Mesothelial cell of epicardium (in vitro differentiated cells): ENCODE measurements at regions not wholly inside any gene's neighbourhood (a gene's known extent, or its start where the extent isn't known, plus 50 kb on each side); places are given as distances from the start of the nearest gene placed in this dataset.

Experiments
- DNase-seq, 2 experiments: peaks; one replicate each; pipeline ENCODE4 v3.0.0; 2021; ENCODE audit warnings: low spot score in 2 of 2; ENCODE audit not compliant: unreplicated experiment in 2 of 2
- H3K27ac Mint-ChIP-seq: 2 replicates; pipeline ENCODE4 v1.8.0; 2021; ENCODE audit warnings: mixed read lengths
- H3K27me3 Mint-ChIP-seq: 2 replicates; pipeline ENCODE4 v1.8.0; 2021; ENCODE audit warnings: low read depth, mixed read lengths
- H3K36me3 Mint-ChIP-seq: 2 replicates; pipeline ENCODE4 v1.8.0; 2021; ENCODE audit warnings: mixed read lengths
- H3K4me1 Mint-ChIP-seq: 2 replicates; pipeline ENCODE4 v1.8.0; 2021; ENCODE audit warnings: mixed read lengths
- H3K4me3 Mint-ChIP-seq: 2 replicates; pipeline ENCODE4 v1.8.0; 2021; ENCODE audit warnings: mild to moderate bottlenecking, moderate library complexity, mixed read lengths
- H3K9me3 Mint-ChIP-seq: 2 replicates; pipeline ENCODE4 v1.8.0; 2021; ENCODE audit warnings: mixed read lengths
- TF ChIP-seq, protein P1 (sequence below): fragments of 200-600 bp; sonication (generic); IDR thresholded peaks from one replicate; pipeline ENCODE4 v1.5.0; 2021; ENCODE audit warnings: antibody characterized with exemption; ENCODE audit not compliant: unreplicated experiment

DNA sequence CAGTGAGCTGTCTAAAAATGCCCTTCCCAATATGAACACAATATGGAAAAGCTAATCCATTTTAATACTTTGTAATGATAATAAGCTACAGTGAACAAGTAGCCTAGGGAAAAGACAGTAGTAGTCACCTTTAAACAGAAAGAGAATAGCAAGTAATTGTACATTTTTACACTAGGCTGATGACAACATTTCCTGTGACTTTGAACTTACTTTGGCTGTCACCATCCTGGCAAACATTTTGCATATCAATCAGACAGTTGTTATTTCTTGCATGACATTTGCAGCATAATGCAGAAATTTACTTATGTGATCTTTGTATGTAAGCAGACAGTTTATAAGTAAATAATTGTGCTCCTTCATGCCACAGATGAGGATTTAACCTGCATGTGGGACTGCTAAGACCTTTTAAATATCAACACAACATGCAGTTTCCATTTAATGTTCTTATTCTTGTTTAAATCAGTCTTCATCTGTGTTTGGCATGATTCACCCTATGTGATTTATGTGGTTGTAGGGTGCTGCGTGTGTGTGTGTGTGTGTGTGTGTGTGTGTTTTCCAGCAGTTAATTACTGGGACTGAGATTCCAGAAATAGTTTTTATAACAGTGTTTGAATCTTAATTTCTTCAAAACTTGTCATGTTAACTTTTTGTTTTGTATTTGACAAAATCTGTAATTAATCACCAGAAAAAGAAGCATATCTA, 997.1 kb upstream of the ARRDC3 start:
- no peaks in the 10 kb centered on the region for H3K36me3 Mint-ChIP-seq
- H3K27me3 Mint-ChIP-seq: no peaks in the 10 kb centered on the region

GRCh38 chr5:92378966-92379611, 996.0 kb upstream of the ARRDC3 start:
- peaks cover 21% of the 10 kb centered on the region for H3K4me1 Mint-ChIP-seq

More for the DNA sequence above, 997.1 kb upstream of the ARRDC3 start:
- TF ChIP-seq, protein P1, sequence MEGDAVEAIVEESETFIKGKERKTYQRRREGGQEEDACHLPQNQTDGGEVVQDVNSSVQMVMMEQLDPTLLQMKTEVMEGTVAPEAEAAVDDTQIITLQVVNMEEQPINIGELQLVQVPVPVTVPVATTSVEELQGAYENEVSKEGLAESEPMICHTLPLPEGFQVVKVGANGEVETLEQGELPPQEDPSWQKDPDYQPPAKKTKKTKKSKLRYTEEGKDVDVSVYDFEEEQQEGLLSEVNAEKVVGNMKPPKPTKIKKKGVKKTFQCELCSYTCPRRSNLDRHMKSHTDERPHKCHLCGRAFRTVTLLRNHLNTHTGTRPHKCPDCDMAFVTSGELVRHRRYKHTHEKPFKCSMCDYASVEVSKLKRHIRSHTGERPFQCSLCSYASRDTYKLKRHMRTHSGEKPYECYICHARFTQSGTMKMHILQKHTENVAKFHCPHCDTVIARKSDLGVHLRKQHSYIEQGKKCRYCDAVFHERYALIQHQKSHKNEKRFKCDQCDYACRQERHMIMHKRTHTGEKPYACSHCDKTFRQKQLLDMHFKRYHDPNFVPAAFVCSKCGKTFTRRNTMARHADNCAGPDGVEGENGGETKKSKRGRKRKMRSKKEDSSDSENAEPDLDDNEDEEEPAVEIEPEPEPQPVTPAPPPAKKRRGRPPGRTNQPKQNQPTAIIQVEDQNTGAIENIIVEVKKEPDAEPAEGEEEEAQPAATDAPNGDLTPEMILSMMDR: no peak
- Mint-ChIP-seq H3K4me1 (peaks cover 21% of the 10 kb centered on the region), H3K27ac (no peak overlapping the region), H3K9me3 (peaks cover 3% of the 10 kb centered on the region), H3K4me3 (no peak overlapping the region)
- no peak for DNase-seq

DNA sequence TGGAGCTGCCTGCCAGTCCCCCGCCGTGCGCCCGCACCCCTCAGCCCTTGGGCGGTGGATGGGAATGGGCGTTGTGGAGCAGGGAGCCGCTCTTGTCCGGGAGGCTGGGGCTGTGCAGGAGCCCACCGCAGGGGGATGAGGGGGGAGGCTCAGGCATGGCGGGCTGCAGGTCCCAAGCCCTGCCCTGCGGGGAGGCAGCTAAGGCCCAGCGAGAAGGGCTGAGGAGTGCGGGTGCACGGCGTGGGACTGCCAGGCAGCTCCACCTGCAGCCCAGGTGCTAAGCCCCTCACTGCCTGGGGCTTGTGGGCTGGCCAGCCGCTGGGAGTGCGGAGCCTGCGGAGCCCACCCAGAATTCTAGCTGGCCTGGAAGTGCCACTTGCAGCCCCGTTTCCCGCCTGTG, 991.7 kb upstream of the ARRDC3 start:
- Mint-ChIP-seq H3K4me1 (peaks cover 14% of the 10 kb centered on the region), H3K4me3 (no peak overlapping the region), H3K27ac (no peak overlapping the region), H3K9me3 (peaks cover 3% of the 10 kb centered on the region), H3K27me3 (no peaks in the 10 kb centered on the region), H3K36me3 (no peaks in the 10 kb centered on the region)
- DNase-seq: no peak
- TF ChIP-seq, protein P1: no peak

More at GRCh38 chr5:92378966-92379611, 996.0 kb upstream of the ARRDC3 start:
- DNase-seq: no peak
- Mint-ChIP-seq H3K4me3 (no peak overlapping the region), H3K9me3 (peaks cover 3% of the 10 kb centered on the region), H3K27me3 (no peaks in the 10 kb centered on the region), H3K36me3 (no peaks in the 10 kb centered on the region), H3K27ac (no peak overlapping the region)
- TF ChIP-seq, protein P1: no peak

DNA sequence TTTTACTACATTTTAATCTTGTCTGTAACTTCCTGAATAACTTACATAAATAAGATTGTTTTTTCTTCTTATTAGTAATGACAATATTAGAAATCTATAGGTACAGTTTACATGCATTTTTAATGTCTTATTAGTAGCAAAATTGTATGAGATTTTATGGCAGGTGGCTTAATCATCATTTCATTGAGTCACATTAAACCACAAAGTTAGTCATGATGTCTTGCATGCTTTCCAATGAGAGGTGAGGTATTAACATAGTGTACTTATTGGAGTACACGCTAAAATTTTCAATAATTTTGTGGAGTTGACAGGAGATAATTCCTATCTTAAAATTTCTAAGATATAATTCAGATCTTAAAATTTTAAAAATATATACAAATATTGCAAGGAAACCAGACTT, 989.6 kb upstream of the ARRDC3 start:
- no peaks in the 10 kb centered on the region for H3K4me1 Mint-ChIP-seq
- DNase-seq: no peak

GRCh38 chr5:92371889-92372235, 988.7 kb upstream of the ARRDC3 start:
- Mint-ChIP-seq H3K36me3 (no peaks in the 10 kb centered on the region), H3K4me1 (no peaks in the 10 kb centered on the region), H3K27ac (no peak overlapping the region), H3K9me3 (peaks cover 19% of the 10 kb centered on the region), H3K4me3 (no peak overlapping the region), H3K27me3 (no peaks in the 10 kb centered on the region)
- TF ChIP-seq, protein P1: no peak
- no peak for DNase-seq

More for the DNA sequence above, 989.6 kb upstream of the ARRDC3 start:
- Mint-ChIP-seq H3K27ac (no peak overlapping the region), H3K4me3 (no peak overlapping the region), H3K27me3 (no peaks in the 10 kb centered on the region), H3K9me3 (peaks cover 19% of the 10 kb centered on the region), H3K36me3 (no peaks in the 10 kb centered on the region)
- TF ChIP-seq, protein P1: no peak
